ENCODE measurements at regions not wholly inside any gene's neighbourhood (a gene's known extent, or its start where the extent isn't known, plus 50 kb on each side); places are given as distances from the start of the nearest gene placed in this dataset.

- Histone ChIP-seq H3K27ac (ENCODE audit: low read depth, low read length) (no peak overlapping the region), H3K27me3 (ENCODE audit: control insufficient read depth in 1 of 2, insufficient read depth in 2 of 2, low read length in 2 of 2) (no peaks in the 10 kb centered on the region), H3K4me3 (ENCODE audit: low read depth in 1 of 2, low read length in 2 of 2) (no peak overlapping the region), H3K4me1 (ENCODE audit: control insufficient read depth in 1 of 2, insufficient read depth in 2 of 2, low read length in 2 of 2) (no peaks in the 10 kb centered on the region), H3K9me3 (ENCODE audit: control insufficient read depth in 1 of 2, low read length in 2 of 2) (no peaks in the 10 kb centered on the region), H3K36me3 (ENCODE audit: control insufficient read depth in 1 of 2, insufficient read depth in 2 of 2, low read length in 2 of 2) (no peaks in the 10 kb centered on the region), H3K9ac (ENCODE audit: low read depth in 1 of 2, low read length in 2 of 2) (no peak overlapping the region)
These were observed 214.1 kb upstream of the MEF2C start for GRCh38 chr5:89097103-89097502.

GRCh38 chr5:89095341-89095740 lies 212.4 kb upstream of the MEF2C start:
- Histone ChIP-seq H3K9ac (ENCODE audit: low read depth in 1 of 2, low read length in 2 of 2) (no peak overlapping the region), H3K36me3 (ENCODE audit: control insufficient read depth in 1 of 2, insufficient read depth in 2 of 2, low read length in 2 of 2) (no peaks in the 10 kb centered on the region), H3K9me3 (ENCODE audit: control insufficient read depth in 1 of 2, low read length in 2 of 2) (no peaks in the 10 kb centered on the region), H3K4me1 (ENCODE audit: control insufficient read depth in 1 of 2, insufficient read depth in 2 of 2, low read length in 2 of 2) (no peaks in the 10 kb centered on the region), H3K4me3 (ENCODE audit: low read depth in 1 of 2, low read length in 2 of 2) (no peak overlapping the region), H3K27ac (ENCODE audit: low read depth, low read length) (no peak overlapping the region), H3K27me3 (ENCODE audit: control insufficient read depth in 1 of 2, insufficient read depth in 2 of 2, low read length in 2 of 2) (no peaks in the 10 kb centered on the region)

GRCh38 chr5:89090037-89090436 lies 207.1 kb upstream of the MEF2C start:
- H3K4me1 ChIP-seq (ENCODE audit: control insufficient read depth in 1 of 2, insufficient read depth in 2 of 2, low read length in 2 of 2) = no peaks in the 10 kb centered on the region
- H3K36me3 ChIP-seq (ENCODE audit: control insufficient read depth in 1 of 2, insufficient read depth in 2 of 2, low read length in 2 of 2) = no peaks in the 10 kb centered on the region
- H3K9ac ChIP-seq (ENCODE audit: low read depth in 1 of 2, low read length in 2 of 2) = no peak overlapping the region
- H3K27me3 ChIP-seq (ENCODE audit: control insufficient read depth in 1 of 2, insufficient read depth in 2 of 2, low read length in 2 of 2) = no peaks in the 10 kb centered on the region
- H3K27ac ChIP-seq (ENCODE audit: low read depth, low read length) = no peak overlapping the region
- H3K4me3 ChIP-seq (ENCODE audit: low read depth in 1 of 2, low read length in 2 of 2) = no peak overlapping the region
- no peaks in the 10 kb centered on the region for H3K9me3 ChIP-seq (ENCODE audit: control insufficient read depth in 1 of 2, low read length in 2 of 2)

- H3K27me3 ChIP-seq (ENCODE audit: control insufficient read depth in 1 of 2, insufficient read depth in 2 of 2, low read length in 2 of 2) = no peaks in the 10 kb centered on the region
- H3K4me3 ChIP-seq (ENCODE audit: low read depth in 1 of 2, low read length in 2 of 2) = no peak overlapping the region
- no peaks in the 10 kb centered on the region for H3K4me1 ChIP-seq (ENCODE audit: control insufficient read depth in 1 of 2, insufficient read depth in 2 of 2, low read length in 2 of 2)
- H3K36me3 ChIP-seq (ENCODE audit: control insufficient read depth in 1 of 2, insufficient read depth in 2 of 2, low read length in 2 of 2) = no peaks in the 10 kb centered on the region
- H3K9ac ChIP-seq (ENCODE audit: low read depth in 1 of 2, low read length in 2 of 2) = no peak overlapping the region
- H3K9me3 ChIP-seq (ENCODE audit: control insufficient read depth in 1 of 2, low read length in 2 of 2) = no peaks in the 10 kb centered on the region
- no peak overlapping the region for H3K27ac ChIP-seq (ENCODE audit: low read depth, low read length)
These were observed 204.8 kb upstream of the MEF2C start for GRCh38 chr5:89087551-89088318.

GRCh38 chr5:89087128-89087527 lies 204.1 kb upstream of the MEF2C start:
- no peaks in the 10 kb centered on the region for H3K9me3 ChIP-seq (ENCODE audit: control insufficient read depth in 1 of 2, low read length in 2 of 2)
- no peaks in the 10 kb centered on the region for H3K36me3 ChIP-seq (ENCODE audit: control insufficient read depth in 1 of 2, insufficient read depth in 2 of 2, low read length in 2 of 2)
- no peaks in the 10 kb centered on the region for H3K4me1 ChIP-seq (ENCODE audit: control insufficient read depth in 1 of 2, insufficient read depth in 2 of 2, low read length in 2 of 2)
- no peaks in the 10 kb centered on the region for H3K27me3 ChIP-seq (ENCODE audit: control insufficient read depth in 1 of 2, insufficient read depth in 2 of 2, low read length in 2 of 2)
- no peak overlapping the region for H3K4me3 ChIP-seq (ENCODE audit: low read depth in 1 of 2, low read length in 2 of 2)
- no peak overlapping the region for H3K9ac ChIP-seq (ENCODE audit: low read depth in 1 of 2, low read length in 2 of 2)
- no peak overlapping the region for H3K27ac ChIP-seq (ENCODE audit: low read depth, low read length)

- Histone ChIP-seq H3K9me3 (ENCODE audit: control insufficient read depth in 1 of 2, low read length in 2 of 2) (no peaks in the 10 kb centered on the region), H3K4me1 (ENCODE audit: control insufficient read depth in 1 of 2, insufficient read depth in 2 of 2, low read length in 2 of 2) (no peaks in the 10 kb centered on the region), H3K36me3 (ENCODE audit: control insufficient read depth in 1 of 2, insufficient read depth in 2 of 2, low read length in 2 of 2) (no peaks in the 10 kb centered on the region), H3K27ac (ENCODE audit: low read depth, low read length) (no peak overlapping the region), H3K9ac (ENCODE audit: low read depth in 1 of 2, low read length in 2 of 2) (no peak overlapping the region), H3K4me3 (ENCODE audit: low read depth in 1 of 2, low read length in 2 of 2) (no peak overlapping the region), H3K27me3 (ENCODE audit: control insufficient read depth in 1 of 2, insufficient read depth in 2 of 2, low read length in 2 of 2) (no peaks in the 10 kb centered on the region)
These were observed 203.6 kb upstream of the MEF2C start for GRCh38 chr5:89086390-89087086.

- no peaks in the 10 kb centered on the region for H3K36me3 ChIP-seq (ENCODE audit: control insufficient read depth in 1 of 2, insufficient read depth in 2 of 2, low read length in 2 of 2)
- H3K27me3 ChIP-seq (ENCODE audit: control insufficient read depth in 1 of 2, insufficient read depth in 2 of 2, low read length in 2 of 2) = no peaks in the 10 kb centered on the region
- H3K4me3 ChIP-seq (ENCODE audit: low read depth in 1 of 2, low read length in 2 of 2) = no peak overlapping the region
- no peak overlapping the region for H3K9ac ChIP-seq (ENCODE audit: low read depth in 1 of 2, low read length in 2 of 2)
- no peak overlapping the region for H3K27ac ChIP-seq (ENCODE audit: low read depth, low read length)
- H3K9me3 ChIP-seq (ENCODE audit: control insufficient read depth in 1 of 2, low read length in 2 of 2) = no peaks in the 10 kb centered on the region
- H3K4me1 ChIP-seq (ENCODE audit: control insufficient read depth in 1 of 2, insufficient read depth in 2 of 2, low read length in 2 of 2) = no peaks in the 10 kb centered on the region
These were observed 200.8 kb upstream of the MEF2C start for GRCh38 chr5:89083791-89084190.

- H3K27me3 ChIP-seq (ENCODE audit: control insufficient read depth in 1 of 2, insufficient read depth in 2 of 2, low read length in 2 of 2) = no peaks in the 10 kb centered on the region
- no peak overlapping the region for H3K4me3 ChIP-seq (ENCODE audit: low read depth in 1 of 2, low read length in 2 of 2)
- H3K9me3 ChIP-seq (ENCODE audit: control insufficient read depth in 1 of 2, low read length in 2 of 2) = no peaks in the 10 kb centered on the region
- no peak overlapping the region for H3K27ac ChIP-seq (ENCODE audit: low read depth, low read length)
- H3K36me3 ChIP-seq (ENCODE audit: control insufficient read depth in 1 of 2, insufficient read depth in 2 of 2, low read length in 2 of 2) = no peaks in the 10 kb centered on the region
- no peak overlapping the region for H3K9ac ChIP-seq (ENCODE audit: low read depth in 1 of 2, low read length in 2 of 2)
- no peaks in the 10 kb centered on the region for H3K4me1 ChIP-seq (ENCODE audit: control insufficient read depth in 1 of 2, insufficient read depth in 2 of 2, low read length in 2 of 2)
These were observed 198.4 kb upstream of the MEF2C start for GRCh38 chr5:89081360-89081759.

- Histone ChIP-seq H3K4me1 (ENCODE audit: control insufficient read depth in 1 of 2, insufficient read depth in 2 of 2, low read length in 2 of 2) (no peaks in the 10 kb centered on the region), H3K9me3 (ENCODE audit: control insufficient read depth in 1 of 2, low read length in 2 of 2) (no peaks in the 10 kb centered on the region), H3K9ac (ENCODE audit: low read depth in 1 of 2, low read length in 2 of 2) (no peak overlapping the region), H3K36me3 (ENCODE audit: control insufficient read depth in 1 of 2, insufficient read depth in 2 of 2, low read length in 2 of 2) (no peaks in the 10 kb centered on the region), H3K27me3 (ENCODE audit: control insufficient read depth in 1 of 2, insufficient read depth in 2 of 2, low read length in 2 of 2) (no peaks in the 10 kb centered on the region), H3K4me3 (ENCODE audit: low read depth in 1 of 2, low read length in 2 of 2) (no peak overlapping the region), H3K27ac (ENCODE audit: low read depth, low read length) (no peak overlapping the region)
These were observed 197.6 kb upstream of the MEF2C start for GRCh38 chr5:89080467-89081116.
